ENCODE measurements at regions not wholly inside any gene's neighbourhood (a gene's known extent, or its start where the extent isn't known, plus 50 kb on each side); places are given as distances from the start of the nearest gene placed in this dataset.

GRCh38 chr6:113292646-113293422 lies 564.3 kb upstream of the MARCKS start:
- Mint-ChIP-seq H3K27ac (no peak overlapping the region), H3K9me3 (no peaks in the 10 kb centered on the region), H3K4me1 (no peaks in the 10 kb centered on the region), H3K36me3 (ENCODE audit: low read depth) (no peaks in the 10 kb centered on the region), H3K27me3 (no peaks in the 10 kb centered on the region), H3K4me3 (no peak overlapping the region)
- ATAC-seq = no peak
- DNase-seq = no peak

- ATAC-seq (no peak), DNase-seq (no peak)
- no peaks in the 10 kb centered on the region for H3K9me3 Mint-ChIP-seq
- no peak overlapping the region for H3K27ac Mint-ChIP-seq
- no peaks in the 10 kb centered on the region for H3K27me3 Mint-ChIP-seq
- H3K4me1 Mint-ChIP-seq = no peaks in the 10 kb centered on the region
- no peaks in the 10 kb centered on the region for H3K36me3 Mint-ChIP-seq (ENCODE audit: low read depth)
- no peak overlapping the region for H3K4me3 Mint-ChIP-seq
Measured at GRCh38 chr6:113293423-113293740, 563.8 kb upstream of the MARCKS start.

DNA sequence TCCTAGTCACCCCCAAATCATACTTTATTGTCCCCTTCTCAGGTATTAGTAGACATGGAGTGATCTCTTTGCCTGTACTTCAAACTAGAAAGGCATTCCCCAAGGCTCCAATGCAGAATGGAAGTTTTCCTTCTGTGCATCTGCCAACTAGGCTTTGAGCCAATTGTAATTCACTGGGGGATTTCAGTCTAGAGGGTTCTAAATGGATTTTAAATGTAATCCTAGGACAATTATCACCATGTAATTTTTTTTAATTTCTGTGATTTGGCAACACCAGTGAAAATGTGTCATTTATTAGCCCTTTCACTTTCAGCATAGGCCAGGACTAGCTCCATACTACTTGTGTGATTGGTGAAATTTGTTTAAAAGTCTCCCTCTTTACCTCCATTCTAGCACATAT lies 557.6 kb upstream of the MARCKS start:
- no peaks in the 10 kb centered on the region for H3K4me1 Mint-ChIP-seq
- H3K4me3 Mint-ChIP-seq = no peak overlapping the region
- H3K27ac Mint-ChIP-seq = no peak overlapping the region
- H3K27me3 Mint-ChIP-seq = no peaks in the 10 kb centered on the region
- no peaks in the 10 kb centered on the region for H3K9me3 Mint-ChIP-seq
- ATAC-seq (no peak), DNase-seq (no peak)
- no peaks in the 10 kb centered on the region for H3K36me3 Mint-ChIP-seq (ENCODE audit: low read depth)

GRCh38 chr6:113301651-113302050 lies 555.5 kb upstream of the MARCKS start:
- H3K27me3 Mint-ChIP-seq = no peaks in the 10 kb centered on the region
- H3K4me3 Mint-ChIP-seq = no peak overlapping the region
- H3K9me3 Mint-ChIP-seq = no peaks in the 10 kb centered on the region
- DNase-seq = no peak
- no peak for ATAC-seq
- H3K27ac Mint-ChIP-seq = no peak overlapping the region
- no peaks in the 10 kb centered on the region for H3K4me1 Mint-ChIP-seq
- H3K36me3 Mint-ChIP-seq (ENCODE audit: low read depth) = no peaks in the 10 kb centered on the region

GRCh38 chr6:113304116-113304515 lies 553.0 kb upstream of the MARCKS start:
- Mint-ChIP-seq H3K4me1 (no peaks in the 10 kb centered on the region), H3K27ac (no peak overlapping the region), H3K27me3 (no peaks in the 10 kb centered on the region), H3K4me3 (no peak overlapping the region), H3K9me3 (no peaks in the 10 kb centered on the region), H3K36me3 (ENCODE audit: low read depth) (no peaks in the 10 kb centered on the region)
- ATAC-seq = no peak
- DNase-seq = no peak

GRCh38 chr6:113306552-113307145 lies 550.5 kb upstream of the MARCKS start:
- H3K27me3 Mint-ChIP-seq = no peaks in the 10 kb centered on the region
- DNase-seq (peak; percentile 54), ATAC-seq (peak; percentile 72)
- no peak overlapping the region for H3K27ac Mint-ChIP-seq
- H3K4me3 Mint-ChIP-seq = no peak overlapping the region
- H3K4me1 Mint-ChIP-seq = no peaks in the 10 kb centered on the region
- no peaks in the 10 kb centered on the region for H3K9me3 Mint-ChIP-seq
- H3K36me3 Mint-ChIP-seq (ENCODE audit: low read depth) = no peaks in the 10 kb centered on the region

DNA sequence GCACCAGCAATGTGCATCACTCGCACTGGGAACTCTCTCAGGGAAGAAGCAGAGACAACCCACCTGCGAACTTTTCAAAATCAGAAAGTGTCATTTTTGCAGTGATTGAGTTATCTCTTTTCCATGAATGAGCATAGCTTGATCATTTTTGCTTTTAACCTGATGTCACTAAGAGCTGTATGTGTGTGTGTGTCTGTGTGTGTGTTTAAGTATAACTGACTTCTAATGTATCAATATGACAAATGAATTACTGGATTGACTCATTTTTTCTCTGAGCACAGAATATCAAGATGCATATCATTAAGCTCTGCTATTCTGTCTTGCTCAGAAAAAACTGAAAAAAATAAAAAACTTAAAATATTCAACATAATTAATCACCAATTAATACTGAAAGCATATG lies 548.9 kb upstream of the MARCKS start:
- no peak overlapping the region for H3K27ac Mint-ChIP-seq

DNA sequence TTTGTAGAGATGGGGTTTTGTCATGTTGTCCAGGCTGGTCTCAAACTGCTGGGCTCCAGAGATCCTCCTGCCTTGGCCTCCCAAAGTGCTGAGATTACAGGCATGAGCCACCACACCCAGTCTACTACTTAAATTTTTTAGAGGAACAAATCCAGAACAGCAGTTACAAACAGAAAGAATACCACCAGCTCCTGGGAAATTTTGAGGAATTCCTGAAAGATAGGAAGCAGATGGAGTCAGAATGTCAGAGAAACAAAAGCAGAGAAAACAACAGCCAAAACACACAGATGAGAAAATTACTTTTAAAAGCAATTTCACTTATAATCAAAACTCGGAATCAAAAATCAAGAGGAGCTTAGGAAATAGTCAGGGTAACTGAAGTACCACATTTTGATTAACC lies 543.3 kb upstream of the MARCKS start:
- H3K4me3 Mint-ChIP-seq = no peak overlapping the region
- DNase-seq (no peak), ATAC-seq (no peak)
- H3K27me3 Mint-ChIP-seq = no peaks in the 10 kb centered on the region
- no peaks in the 10 kb centered on the region for H3K4me1 Mint-ChIP-seq
- no peaks in the 10 kb centered on the region for H3K9me3 Mint-ChIP-seq
- no peaks in the 10 kb centered on the region for H3K36me3 Mint-ChIP-seq (ENCODE audit: low read depth)
- H3K27ac Mint-ChIP-seq = no peak overlapping the region

More for the DNA sequence above, 548.9 kb upstream of the MARCKS start:
- DNase-seq (no peak), ATAC-seq (no peak)
- Mint-ChIP-seq H3K36me3 (ENCODE audit: low read depth) (no peaks in the 10 kb centered on the region), H3K4me1 (no peaks in the 10 kb centered on the region), H3K27me3 (no peaks in the 10 kb centered on the region), H3K9me3 (no peaks in the 10 kb centered on the region), H3K4me3 (no peak overlapping the region)

DNA sequence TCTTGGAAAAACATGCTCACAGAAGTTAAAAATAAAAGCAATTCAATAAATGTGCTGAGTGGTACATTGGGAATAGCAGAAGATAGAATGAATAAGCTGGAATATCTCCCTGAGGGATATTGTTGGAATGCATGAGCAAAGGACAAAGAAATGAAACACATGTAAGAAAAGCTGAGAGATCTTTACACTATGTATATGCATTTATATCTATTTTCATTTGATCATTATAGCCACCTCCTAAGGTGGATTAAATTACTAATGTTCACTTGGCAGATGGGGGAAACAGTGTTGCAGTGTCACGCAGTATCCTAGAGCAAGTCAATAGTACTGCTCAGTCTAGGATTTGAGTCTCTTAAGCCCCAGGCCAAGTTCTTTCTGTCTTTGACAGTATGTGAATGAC lies 542.0 kb upstream of the MARCKS start:
- Mint-ChIP-seq H3K27ac (no peak overlapping the region), H3K36me3 (ENCODE audit: low read depth) (no peaks in the 10 kb centered on the region)
- DNase-seq = no peak

DNA sequence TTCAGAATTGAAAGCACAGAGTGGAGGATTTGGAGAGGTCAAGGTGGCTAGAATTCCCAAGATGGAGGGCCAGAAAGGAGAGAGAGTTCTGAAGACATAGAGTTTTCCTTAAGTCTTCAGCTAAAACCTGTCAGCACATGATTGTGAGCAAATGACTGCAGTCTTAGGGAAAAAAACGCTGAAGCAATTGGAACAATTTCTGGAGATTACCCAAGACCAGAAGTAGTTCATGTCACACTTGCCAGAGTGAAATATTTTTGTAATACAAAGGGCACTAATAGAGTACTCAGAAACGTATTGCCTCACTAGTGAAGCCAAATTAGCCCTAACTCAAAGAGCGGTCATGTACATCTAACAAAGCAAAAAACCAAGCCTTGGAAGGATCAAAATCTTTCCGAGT lies 541.3 kb upstream of the MARCKS start:
- no peak for ATAC-seq
- Mint-ChIP-seq H3K27ac (no peak overlapping the region), H3K36me3 (ENCODE audit: low read depth) (no peaks in the 10 kb centered on the region), H3K4me1 (no peaks in the 10 kb centered on the region), H3K4me3 (no peak overlapping the region), H3K27me3 (no peaks in the 10 kb centered on the region), H3K9me3 (no peaks in the 10 kb centered on the region)
- DNase-seq = no peak

More for the DNA sequence above, 542.0 kb upstream of the MARCKS start:
- Mint-ChIP-seq H3K4me1 (no peaks in the 10 kb centered on the region), H3K4me3 (no peak overlapping the region), H3K9me3 (no peaks in the 10 kb centered on the region), H3K27me3 (no peaks in the 10 kb centered on the region)
- ATAC-seq = no peak

DNA sequence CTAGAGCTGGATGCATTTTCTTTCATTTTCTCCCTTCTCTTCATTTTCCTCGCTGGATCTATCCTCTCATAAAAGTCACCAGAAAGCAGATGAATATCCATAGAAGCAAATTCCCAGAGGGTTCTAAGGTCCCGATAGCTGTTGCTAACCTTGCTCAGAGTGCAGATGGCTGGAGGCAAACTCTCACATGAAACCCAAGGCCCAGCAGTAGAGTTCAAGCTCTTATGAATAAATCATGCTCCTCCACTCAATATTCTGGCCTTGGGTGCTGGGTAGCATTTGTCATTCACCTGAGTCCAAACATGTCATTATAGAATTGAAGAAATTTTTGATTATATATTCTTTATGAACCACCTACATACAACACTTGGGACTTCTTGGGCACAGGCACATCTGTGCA lies 539.7 kb upstream of the MARCKS start:
- H3K4me3 Mint-ChIP-seq = no peak overlapping the region
- no peaks in the 10 kb centered on the region for H3K4me1 Mint-ChIP-seq
- H3K27me3 Mint-ChIP-seq = no peaks in the 10 kb centered on the region
- no peaks in the 10 kb centered on the region for H3K36me3 Mint-ChIP-seq (ENCODE audit: low read depth)
- H3K9me3 Mint-ChIP-seq = no peaks in the 10 kb centered on the region
- DNase-seq (no peak), ATAC-seq (no peak)
- H3K27ac Mint-ChIP-seq = no peak overlapping the region

DNA sequence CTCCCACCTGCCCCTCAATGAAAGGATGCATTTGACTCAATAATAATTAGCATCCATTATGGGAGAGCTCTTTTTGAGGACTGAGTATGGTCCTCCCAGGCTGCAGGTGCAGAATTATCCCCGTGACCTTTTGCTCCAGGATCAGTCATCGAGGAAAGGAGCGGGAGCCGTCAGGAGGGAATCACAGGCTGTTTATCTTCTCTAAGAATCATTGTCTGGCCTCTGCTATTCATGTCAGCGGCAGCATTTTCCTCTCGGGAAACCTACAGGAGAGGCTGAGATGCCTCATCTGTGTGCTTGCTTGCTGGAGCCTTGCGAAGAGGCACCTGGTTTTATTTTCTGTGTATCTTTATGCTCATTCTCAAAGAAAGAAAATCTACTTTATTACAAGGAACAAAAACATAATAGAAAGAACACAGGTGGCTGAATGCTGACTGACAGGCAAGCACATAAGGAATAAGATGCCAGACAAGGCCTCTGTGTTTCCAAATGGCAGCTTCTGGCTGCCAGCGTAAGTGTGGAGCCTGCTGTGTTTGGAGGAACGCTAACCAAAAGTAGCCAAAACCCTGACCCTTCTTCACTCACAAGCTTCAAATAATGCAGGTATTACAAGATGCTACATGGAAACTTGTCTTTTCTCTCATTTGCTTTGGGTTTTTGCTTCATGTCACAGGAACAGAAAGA lies 539.1 kb upstream of the MARCKS start:
- H3K4me3 Mint-ChIP-seq = no peak overlapping the region
- H3K9me3 Mint-ChIP-seq = no peaks in the 10 kb centered on the region
- DNase-seq (no peak), ATAC-seq (no peak)
- no peaks in the 10 kb centered on the region for H3K36me3 Mint-ChIP-seq (ENCODE audit: low read depth)
- no peaks in the 10 kb centered on the region for H3K4me1 Mint-ChIP-seq
- no peak overlapping the region for H3K27ac Mint-ChIP-seq
- no peaks in the 10 kb centered on the region for H3K27me3 Mint-ChIP-seq

- no peak for DNase-seq
- no peak overlapping the region for H3K4me3 Mint-ChIP-seq
- no peaks in the 10 kb centered on the region for H3K4me1 Mint-ChIP-seq
- no peak for ATAC-seq
- H3K36me3 Mint-ChIP-seq (ENCODE audit: low read depth) = no peaks in the 10 kb centered on the region
- H3K27me3 Mint-ChIP-seq = no peaks in the 10 kb centered on the region
- no peak overlapping the region for H3K27ac Mint-ChIP-seq
- no peaks in the 10 kb centered on the region for H3K9me3 Mint-ChIP-seq
Measured at GRCh38 chr6:113318575-113318917, 538.6 kb upstream of the MARCKS start.

DNA sequence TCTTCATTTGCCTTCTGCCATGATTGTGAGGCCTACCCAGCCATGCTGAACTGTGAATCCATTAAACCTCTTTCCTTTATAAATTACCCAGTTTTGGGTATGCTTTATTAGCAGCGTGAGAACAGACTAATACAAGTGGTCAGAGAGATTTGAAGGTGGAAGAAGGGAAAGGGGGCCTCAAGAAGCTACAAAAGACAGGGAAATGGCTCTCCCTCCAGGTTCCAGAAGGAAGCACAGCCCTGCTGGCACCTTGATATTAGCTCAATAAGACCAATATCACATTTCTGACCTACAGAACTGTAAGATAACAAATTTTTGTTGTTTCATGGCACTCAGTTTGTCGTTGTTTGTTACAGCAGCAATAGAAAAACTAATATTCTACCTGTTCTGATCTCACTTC lies 536.5 kb upstream of the MARCKS start:
- no peak overlapping the region for H3K27ac Mint-ChIP-seq
- H3K27me3 Mint-ChIP-seq = no peaks in the 10 kb centered on the region
- no peaks in the 10 kb centered on the region for H3K4me1 Mint-ChIP-seq
- no peaks in the 10 kb centered on the region for H3K36me3 Mint-ChIP-seq (ENCODE audit: low read depth)
- H3K4me3 Mint-ChIP-seq = no peak overlapping the region
- DNase-seq = no peak
- H3K9me3 Mint-ChIP-seq = no peaks in the 10 kb centered on the region
- no peak for ATAC-seq

- no peak overlapping the region for H3K27ac Mint-ChIP-seq
Measured at GRCh38 chr6:113326781-113327180, 530.4 kb upstream of the MARCKS start.

More at GRCh38 chr6:113326781-113327180, 530.4 kb upstream of the MARCKS start:
- Mint-ChIP-seq H3K9me3 (no peaks in the 10 kb centered on the region), H3K4me1 (no peaks in the 10 kb centered on the region), H3K4me3 (no peak overlapping the region), H3K36me3 (ENCODE audit: low read depth) (no peaks in the 10 kb centered on the region), H3K27me3 (no peaks in the 10 kb centered on the region)
- DNase-seq (no peak), ATAC-seq (no peak)
